T47D (cell line): ENCODE measurements at regions not wholly inside any gene's neighbourhood (a gene's known extent, or its start where the extent isn't known, plus 50 kb on each side); places are given as distances from the start of the nearest gene placed in this dataset.
"Not testable (repeated sequence)": the region's sequence is repeated elsewhere in the genome, so short reads cannot be mapped to it uniquely, and the experiment has no call there.

Source experiments
- DNase-seq, 2 experiments: peaks; one replicate each; pipeline versions ENCODE4 v3.0.0 to v3.0.0-alpha.2; 2011 to 2012; ENCODE audit warnings: low read depth in 1 of 2, low spot score in 1 of 2
- JUND ChIP-seq: IDR thresholded peaks from 2 replicates; pipeline ENCODE4 v1.6.1; 2012; ENCODE audit warnings: low read depth
- in situ Hi-C: cut with HindIII; loops from 2 replicates; pipeline ENCODE4 v1.10.0; 2016; ENCODE audit warnings: low sequenced_read_pairs, low pct_unique_long_range_greater_than_20kb

DNA sequence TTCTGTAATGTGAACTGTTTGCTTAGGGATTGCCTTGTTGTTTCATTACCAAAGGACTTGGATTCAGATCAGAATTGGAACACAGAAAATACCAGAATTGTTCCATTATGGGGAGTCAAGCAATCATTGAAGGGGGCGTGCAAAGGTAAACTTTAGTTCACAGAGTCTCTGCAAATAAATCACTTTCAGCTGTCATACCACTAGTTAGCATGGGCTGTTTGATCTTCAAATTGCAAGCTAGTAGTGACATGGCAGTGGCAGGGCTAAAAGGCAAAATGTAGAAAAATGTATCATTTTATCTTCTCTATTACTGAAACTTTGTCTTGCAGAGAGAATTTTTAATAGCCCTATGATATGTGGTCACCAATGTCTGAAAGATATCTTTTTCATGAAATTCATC, 483.2 kb upstream of the NRSN1 start:
- no peak for TF ChIP-seq JUND
- in situ Hi-C loops: no loop called here
- no peak for DNase-seq

DNA sequence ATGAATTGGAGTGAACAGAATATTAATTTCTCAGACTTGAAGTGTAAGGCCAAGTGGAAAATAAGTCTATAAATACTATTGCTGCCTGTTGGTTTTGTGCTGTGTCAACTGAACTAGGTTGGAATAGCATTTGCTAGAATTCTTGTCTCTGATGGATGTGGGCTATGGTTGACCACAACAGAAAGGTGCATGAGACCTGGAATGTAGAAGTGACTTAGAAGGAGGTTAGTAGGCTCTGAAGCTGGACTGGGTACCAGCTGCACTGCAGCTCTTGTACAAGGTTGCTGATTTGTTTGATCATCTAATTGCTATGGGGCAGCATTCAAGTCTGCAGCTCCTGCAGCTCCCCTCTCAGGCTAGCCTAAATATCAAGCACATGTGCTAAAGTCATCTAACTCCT, 479.0 kb upstream of the NRSN1 start:
- TF ChIP-seq JUND: no peak
- no peak for DNase-seq
- in situ Hi-C loops: no loop called here

DNA sequence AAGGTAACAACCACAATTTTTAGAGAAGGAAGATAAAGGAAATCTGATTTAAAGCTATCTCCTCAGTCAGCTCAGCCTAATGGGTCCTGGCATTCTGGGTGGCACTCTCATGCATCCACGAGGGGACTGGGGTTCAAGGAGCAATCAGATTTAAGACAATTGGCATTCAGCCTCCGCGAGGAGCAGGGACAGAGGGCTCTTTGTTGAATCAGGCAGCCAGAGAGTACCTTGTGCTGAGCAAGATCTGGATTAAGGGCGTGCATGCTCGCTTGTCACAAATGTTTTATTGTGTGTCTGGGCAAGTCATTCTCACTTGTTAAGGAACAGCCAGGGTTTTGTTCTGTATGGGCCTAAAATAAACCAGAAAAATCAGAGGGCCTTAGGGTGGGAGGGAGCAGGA, 475.3 kb upstream of the NRSN1 start:
- in situ Hi-C loops: no loop called here
- DNase-seq: no peak
- no peak for TF ChIP-seq JUND

DNA sequence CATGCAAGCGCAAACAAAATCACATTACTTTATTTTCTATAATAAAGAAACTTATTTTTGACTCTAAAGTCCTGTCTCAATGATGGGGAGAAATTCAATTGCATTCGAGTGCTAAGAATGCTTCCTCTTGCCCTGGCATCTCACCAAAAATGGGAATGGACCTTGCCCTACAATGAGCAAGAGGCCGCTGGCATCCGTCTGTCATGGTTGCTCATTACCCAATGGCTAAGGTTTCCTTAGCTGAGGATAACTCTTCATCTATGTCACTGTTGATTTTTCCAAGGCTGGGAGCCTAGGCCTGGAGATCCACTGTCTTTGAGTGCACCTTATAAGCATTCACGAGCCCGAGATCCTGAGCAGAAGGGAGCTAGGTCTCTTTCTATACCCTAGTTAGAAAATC, 471.3 kb upstream of the NRSN1 start:
- no peak for DNase-seq
- TF ChIP-seq JUND: no peak

DNA sequence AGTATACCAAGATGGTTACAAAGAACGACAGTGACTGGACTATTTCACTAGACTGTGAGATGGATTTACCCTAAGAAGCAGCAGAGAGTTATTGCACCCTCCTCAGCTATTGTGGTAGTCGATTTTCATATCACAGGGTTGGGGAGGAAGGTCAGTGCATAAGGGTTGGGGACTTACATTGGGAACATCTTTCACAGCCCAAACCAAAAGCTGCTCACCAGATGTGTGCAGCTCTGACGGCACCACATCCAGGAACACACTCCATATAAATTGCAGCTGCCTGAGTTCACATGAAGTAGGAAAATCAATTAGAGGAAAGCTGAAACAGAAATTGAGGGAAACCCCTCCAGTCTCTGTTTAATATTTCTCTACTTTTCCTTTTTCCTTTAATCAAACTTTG, 470.5 kb upstream of the NRSN1 start:
- no peak for TF ChIP-seq JUND
- in situ Hi-C loops: no loop called here
- no peak for DNase-seq

More for the DNA sequence above, 471.3 kb upstream of the NRSN1 start:
- in situ Hi-C loops: no loop called here

DNA sequence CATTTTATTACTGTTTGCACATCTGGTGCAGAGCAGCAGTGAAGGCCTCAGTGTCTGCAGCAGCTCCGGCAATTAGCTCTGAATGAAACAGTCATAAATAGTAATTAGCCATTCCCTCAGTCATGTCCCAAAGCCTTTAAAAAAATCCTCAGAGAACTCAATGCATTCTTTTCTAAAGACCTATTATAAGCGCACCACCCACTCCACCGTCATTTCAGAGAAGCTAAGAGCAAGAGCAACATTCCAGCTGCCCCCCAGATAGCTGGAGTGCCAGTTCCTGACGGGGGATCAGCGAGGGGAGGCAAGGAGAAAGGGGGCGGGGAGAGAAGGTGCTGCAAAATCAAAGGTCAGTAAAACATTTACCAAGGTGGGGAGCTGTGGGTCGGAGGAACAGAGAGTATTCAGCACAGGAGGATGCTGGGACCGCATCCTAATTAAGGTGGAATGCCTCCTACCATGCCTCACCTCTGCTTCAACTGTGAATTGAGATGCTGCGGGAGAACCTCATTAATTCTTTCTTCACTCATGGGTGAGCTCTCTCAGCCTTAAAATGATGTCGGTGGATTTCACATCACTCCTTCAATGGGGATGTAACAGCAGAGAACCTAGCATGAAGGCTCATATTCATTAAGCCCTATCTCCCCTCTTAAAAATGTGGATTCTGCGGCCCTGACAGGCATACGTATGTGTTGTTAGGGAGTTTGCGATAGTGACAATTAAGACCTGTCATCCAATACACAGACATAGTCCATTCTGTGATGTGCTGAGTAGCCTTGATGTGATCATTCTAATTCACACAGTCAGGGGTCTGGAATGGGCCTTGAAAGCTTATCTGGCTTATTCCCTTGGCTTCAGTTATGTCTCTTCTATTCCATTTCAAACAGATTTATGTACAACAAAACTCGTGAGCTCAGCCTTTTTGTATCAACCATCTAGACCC, 469.5 kb upstream of the NRSN1 start:
- no peak for DNase-seq
- in situ Hi-C loops: no loop called here
- TF ChIP-seq JUND: no peak

DNA sequence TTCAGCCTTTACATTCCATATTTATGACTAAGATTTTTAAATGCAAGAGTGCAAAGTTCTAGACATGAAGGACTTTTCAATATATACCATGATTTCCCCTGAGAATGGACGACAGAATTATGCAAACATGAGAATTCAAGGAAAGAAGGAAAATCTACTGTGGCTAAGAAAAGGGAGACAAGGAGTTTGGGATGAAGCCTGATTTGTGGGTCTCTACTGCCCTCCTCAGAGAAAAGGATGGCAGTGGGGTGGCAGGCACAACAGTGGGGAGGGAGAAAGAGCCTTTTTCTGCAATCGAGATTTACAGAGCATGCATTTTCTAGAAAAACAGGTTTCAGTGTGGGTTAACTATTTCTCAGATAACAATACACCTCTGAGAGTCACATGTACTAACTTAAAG, 466.9 kb upstream of the NRSN1 start:
- in situ Hi-C loops: no loop called here
- DNase-seq: peak in 1 of 2 experiments; percentile 9
- no peak for TF ChIP-seq JUND

DNA sequence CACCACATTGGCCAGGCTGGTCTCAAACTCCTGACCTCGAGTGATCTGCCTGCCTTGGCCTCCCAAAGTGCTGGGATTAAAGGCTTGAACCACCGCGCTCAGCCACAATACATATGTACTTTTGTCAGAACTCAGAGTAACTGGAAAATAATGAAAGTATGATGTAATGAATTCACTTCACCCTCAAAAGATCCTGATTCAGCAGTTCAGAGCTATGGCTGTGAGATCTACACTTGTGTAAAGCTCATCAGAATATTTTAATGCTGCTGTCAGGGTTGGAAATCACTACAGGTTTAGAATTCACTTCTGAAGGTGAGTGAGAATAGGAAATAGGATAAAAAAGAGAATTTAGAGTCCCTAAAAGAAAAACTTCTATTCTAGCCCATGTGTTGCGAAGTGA, 464.5 kb upstream of the NRSN1 start:
- DNase-seq: no peak
- in situ Hi-C loops: no loop called here
- TF ChIP-seq JUND: no peak

DNA sequence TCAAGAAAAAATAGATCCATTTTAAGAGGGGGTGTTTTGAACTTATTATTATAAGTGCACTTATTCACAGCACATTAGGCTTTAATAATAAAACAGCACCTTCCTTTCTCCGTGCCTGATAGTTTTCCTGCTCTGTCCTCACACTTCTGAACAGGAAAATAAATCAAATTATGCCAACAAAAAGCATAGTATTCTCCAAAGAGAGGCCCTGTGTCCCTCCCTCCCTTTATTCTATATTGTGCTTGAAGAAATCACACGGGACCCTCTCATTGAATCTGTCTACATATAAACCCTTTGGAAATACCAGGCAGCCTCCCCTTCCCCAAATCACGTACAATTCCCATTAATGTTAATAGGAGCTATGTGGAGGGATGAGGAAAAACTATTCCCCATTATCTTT, 462.9 kb upstream of the NRSN1 start:
- TF ChIP-seq JUND: no peak
- DNase-seq: no peak
- in situ Hi-C loops: no loop called here

DNA sequence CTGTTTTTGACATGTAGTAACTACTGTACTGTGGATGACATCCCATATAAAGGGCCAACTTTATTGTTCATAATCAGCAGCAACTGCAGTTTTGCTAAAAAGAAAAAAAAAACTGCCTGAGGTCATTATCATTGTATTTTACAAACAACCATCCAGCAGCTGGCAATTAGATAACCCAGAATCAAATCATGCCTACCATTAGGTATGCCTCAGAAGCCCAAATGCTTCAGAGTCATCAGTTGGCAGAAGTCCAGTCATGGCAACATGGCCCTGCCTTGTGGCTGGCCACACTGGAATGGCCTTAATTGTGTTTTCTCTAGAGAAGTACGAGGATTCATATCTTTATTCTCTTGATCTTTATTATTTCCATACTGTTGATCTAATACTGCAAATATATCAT, 462.4 kb upstream of the NRSN1 start:
- DNase-seq: no peak
- TF ChIP-seq JUND: no peak
- in situ Hi-C loops: no loop called here

DNA sequence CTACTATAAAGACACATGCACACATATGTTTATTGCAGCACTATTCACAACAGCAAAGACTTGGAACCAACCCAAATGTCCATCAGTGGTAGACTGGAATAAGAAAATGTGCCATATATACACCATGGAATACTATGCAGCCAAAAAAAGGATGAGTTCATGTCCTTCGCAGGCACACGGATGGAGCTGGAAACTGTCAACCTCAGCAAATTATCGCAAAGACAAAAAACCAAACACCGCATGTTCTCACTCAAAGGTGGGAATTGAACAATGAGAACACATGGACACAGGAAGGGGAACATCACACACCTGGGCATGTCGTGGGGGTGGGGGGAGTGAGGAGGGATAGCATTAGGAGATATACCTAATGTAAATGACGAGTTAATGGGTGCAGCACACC, 460.1 kb upstream of the NRSN1 start:
- in situ Hi-C loops, DNase-seq: not testable (repeated sequence)

DNA sequence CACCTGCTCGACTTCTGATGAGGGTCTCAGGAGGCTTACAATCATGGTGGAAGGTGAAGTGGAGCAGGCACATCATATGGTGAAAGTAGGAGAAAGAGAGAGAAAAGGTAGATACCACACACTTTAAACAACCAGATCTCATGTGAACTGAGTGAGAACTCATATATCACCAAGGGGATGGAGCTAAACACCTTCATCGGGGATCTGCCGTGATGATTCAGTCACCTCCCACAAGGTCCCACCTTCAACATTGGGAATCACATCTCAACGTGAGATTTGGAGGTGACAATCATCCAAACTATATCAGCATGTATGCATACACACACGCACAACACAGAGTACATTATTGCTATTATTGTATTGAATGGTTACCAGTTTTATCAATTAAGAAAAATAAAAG, 453.3 kb upstream of the NRSN1 start:
- no peak for TF ChIP-seq JUND
- no peak for DNase-seq
- in situ Hi-C loops: no loop called here

DNA sequence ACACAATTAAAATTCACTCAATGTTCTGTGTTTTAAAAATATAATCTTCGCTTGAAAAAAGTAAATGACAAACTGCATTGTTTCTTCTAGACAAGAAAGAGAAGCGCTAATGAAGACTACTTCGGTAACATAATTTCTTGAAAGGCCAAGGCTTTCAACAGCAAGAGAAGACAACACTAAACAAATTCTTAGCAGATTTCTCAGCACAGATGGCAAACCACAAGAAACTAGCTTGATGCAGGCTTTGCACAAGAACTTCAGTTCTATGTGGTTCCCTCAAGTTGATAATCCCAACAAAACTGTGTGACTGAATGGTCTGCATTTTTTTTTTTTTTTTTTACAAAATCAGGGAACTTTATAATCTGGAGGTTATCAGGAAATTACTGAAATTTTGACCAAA, 447.4 kb upstream of the NRSN1 start:
- in situ Hi-C loops: no loop called here
- DNase-seq: no peak
- no peak for TF ChIP-seq JUND

DNA sequence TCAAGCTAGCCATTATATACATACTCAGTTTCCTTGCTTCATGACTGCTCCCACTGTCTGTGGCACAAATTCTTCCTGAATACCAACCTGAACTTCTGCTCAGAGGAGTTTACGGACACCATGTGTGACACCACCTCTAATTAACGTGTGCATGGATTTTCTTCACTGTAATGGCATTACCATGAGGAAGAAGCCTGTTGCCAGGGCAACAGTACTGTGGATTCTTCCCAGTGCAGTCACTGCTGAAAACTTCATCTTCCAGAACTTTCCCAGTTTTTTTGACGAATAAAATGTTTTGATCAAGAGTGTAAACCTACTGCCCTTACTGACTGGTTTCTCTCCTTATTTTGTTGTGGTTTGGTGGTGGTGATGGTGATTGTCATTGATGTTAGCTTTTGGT, 444.3 kb upstream of the NRSN1 start:
- no peak for DNase-seq
- TF ChIP-seq JUND: no peak
- in situ Hi-C loops: no loop called here
